ENCODE measurements at regions not wholly inside any gene's neighbourhood (a gene's known extent, or its start where the extent isn't known, plus 50 kb on each side); places are given as distances from the start of the nearest gene placed in this dataset.

DNA sequence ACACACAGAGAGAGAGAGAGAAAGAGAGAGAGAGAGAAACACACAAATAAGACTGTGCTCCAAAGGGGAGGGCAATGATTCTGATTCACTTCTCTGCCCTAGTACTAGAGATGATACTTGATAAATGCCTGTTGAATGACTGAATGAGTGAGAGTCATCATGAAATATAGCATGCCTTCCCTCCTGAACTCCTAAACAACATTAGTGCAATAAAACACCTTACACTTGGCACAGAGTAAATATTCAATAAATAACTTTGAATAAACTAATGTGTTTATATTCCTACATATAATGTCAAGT, 511.2 kb upstream of the RAG2 start:
- ChIA-PET CTCF (no interaction called here), POLR2A (no interaction called here)
- TF ChIP-seq FOXK2 (IDR thresholded peaks at IDR 0.05), result no peak
- no peak for TF ChIP-seq SP1 (IDR thresholded peaks at IDR 0.05)
- no peak for TF ChIP-seq BHLHE40 (IDR thresholded peaks at IDR 0.05; ENCODE audit: borderline replicate concordance)
- TF ChIP-seq PKNOX1 (IDR thresholded peaks at IDR 0.05), result no peak
- TF ChIP-seq LEF1 (IDR thresholded peaks at IDR 0.05; ENCODE audit: borderline replicate concordance), result no peak
- TF ChIP-seq ARNT (IDR thresholded peaks at IDR 0.05), result no peak
- TF ChIP-seq FOXM1 (IDR thresholded peaks at IDR 0.05; ENCODE audit: borderline replicate concordance), result no peak
- no peak for TF ChIP-seq HDGF (IDR thresholded peaks at IDR 0.05; ENCODE audit: borderline replicate concordance)
- TF ChIP-seq L3MBTL2 (conservative IDR thresholded peaks at IDR 0.05), result no peak
- no peak for TF ChIP-seq CTBP1 (IDR thresholded peaks at IDR 0.05; ENCODE audit: borderline replicate concordance)
- TF ChIP-seq NFRKB (IDR thresholded peaks at IDR 0.05), result no peak
- TF ChIP-seq ELF4 (IDR thresholded peaks at IDR 0.05), result no peak
- TF ChIP-seq SUZ12 (IDR thresholded peaks at IDR 0.05), result no peak
- no peak for TF ChIP-seq ZNF384 (IDR thresholded peaks at IDR 0.05)
- no peak for TF ChIP-seq FOXA1 (IDR thresholded peaks at IDR 0.05)
- TF ChIP-seq TARDBP (IDR thresholded peaks at IDR 0.05), result no peak
- no peak for DNase-seq (ENCODE audit: extremely low spot score)

DNA sequence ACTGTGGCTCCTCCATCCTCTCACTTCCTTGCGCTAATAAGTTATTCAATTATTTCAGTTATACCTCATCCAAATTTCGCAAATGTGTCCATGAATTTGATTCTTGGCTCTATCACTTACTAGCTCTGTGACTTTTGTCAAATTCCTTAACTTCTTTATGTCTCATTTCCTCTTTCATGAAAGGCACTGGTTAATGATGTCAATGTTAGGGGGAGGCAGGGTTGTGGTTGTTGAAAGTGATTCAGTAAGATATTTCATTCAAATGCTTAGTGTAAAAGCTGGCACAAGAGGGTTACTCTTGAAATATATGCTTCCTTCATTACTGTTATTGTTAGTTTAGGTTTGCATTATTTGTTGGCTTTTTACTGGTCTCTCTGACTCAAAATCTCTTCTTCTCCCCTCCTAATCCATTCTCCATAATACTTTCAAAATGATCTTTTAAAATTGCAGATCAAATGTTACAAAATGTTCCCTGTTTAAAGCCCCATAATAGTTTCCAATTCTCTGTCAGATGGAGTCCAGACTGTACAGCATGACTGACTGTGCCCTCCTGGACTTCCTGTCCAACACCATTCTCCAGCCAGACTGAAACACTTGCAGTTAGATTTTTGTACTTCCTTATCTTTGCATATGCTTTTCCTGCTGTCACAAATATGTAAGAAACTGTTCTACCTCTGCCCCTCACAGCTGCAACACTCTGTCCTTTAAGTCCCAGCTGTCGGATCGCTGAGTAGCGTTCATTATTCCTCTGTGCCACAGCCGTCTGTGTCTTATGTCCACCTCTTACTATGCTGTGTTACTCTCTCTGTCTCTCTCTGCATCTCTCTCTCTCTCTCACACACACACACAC, 510.6 kb upstream of the RAG2 start:
- CTCF ChIA-PET, result no interaction called here
- DNase-seq (ENCODE audit: extremely low spot score), result no peak
- POLR2A ChIA-PET, result no interaction called here
- TF ChIP-seq PKNOX1 (IDR thresholded peaks at IDR 0.05) (no peak), TARDBP (IDR thresholded peaks at IDR 0.05) (no peak), ELF4 (IDR thresholded peaks at IDR 0.05) (no peak)

DNA sequence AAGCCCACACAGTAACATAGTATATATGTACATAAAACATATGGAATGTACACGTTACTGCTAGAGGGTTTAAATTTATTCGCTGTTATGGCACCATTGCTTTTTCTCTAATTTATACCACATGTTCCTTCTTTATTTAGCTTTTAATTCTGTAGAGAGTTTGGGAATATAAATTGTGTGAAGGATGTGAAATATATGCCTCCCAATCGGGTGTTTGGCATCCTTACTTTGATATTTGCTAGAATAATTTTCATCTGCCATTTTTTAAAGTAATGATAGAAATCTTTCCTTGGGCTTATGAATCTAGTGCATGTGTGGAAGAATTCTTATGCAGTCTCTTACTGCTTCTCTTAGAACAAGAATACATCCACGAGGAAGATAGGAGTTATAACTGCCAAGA, 509.8 kb upstream of the RAG2 start:
- DNase-seq (ENCODE audit: extremely low spot score), result no peak
- no peak for TF ChIP-seq FOXK2 (IDR thresholded peaks at IDR 0.05)
- TF ChIP-seq ELF4 (IDR thresholded peaks at IDR 0.05), result no peak
- no peak for TF ChIP-seq NFRKB (IDR thresholded peaks at IDR 0.05)
- TF ChIP-seq ZNF384 (IDR thresholded peaks at IDR 0.05), result no peak
- TF ChIP-seq SUZ12 (IDR thresholded peaks at IDR 0.05), result no peak
- CTCF ChIA-PET, result no interaction called here
- POLR2A ChIA-PET, result no interaction called here

- DNase-seq (ENCODE audit: extremely low spot score), result no peak
- TF ChIP-seq ARNT (IDR thresholded peaks at IDR 0.05), result no peak
- no peak for TF ChIP-seq LEF1 (IDR thresholded peaks at IDR 0.05; ENCODE audit: borderline replicate concordance)
- TF ChIP-seq CTBP1 (IDR thresholded peaks at IDR 0.05; ENCODE audit: borderline replicate concordance), result no peak
- TF ChIP-seq ELF4 (IDR thresholded peaks at IDR 0.05), result no peak
- no peak for TF ChIP-seq L3MBTL2 (conservative IDR thresholded peaks at IDR 0.05)
- TF ChIP-seq ZNF384 (IDR thresholded peaks at IDR 0.05), result no peak
- no peak for TF ChIP-seq FOXM1 (IDR thresholded peaks at IDR 0.05; ENCODE audit: borderline replicate concordance)
- TF ChIP-seq FOXA1 (IDR thresholded peaks at IDR 0.05), result no peak
- no peak for TF ChIP-seq SUZ12 (IDR thresholded peaks at IDR 0.05)
- no peak for TF ChIP-seq PKNOX1 (IDR thresholded peaks at IDR 0.05)
- TF ChIP-seq BHLHE40 (IDR thresholded peaks at IDR 0.05; ENCODE audit: borderline replicate concordance), result no peak
- no peak for TF ChIP-seq HDGF (IDR thresholded peaks at IDR 0.05; ENCODE audit: borderline replicate concordance)
- ChIA-PET POLR2A (no interaction called here), CTCF (no interaction called here)
These were observed 509.4 kb upstream of the RAG2 start for GRCh38 chr11:37107415-37107814.

- POLR2A ChIA-PET, result no interaction called here
- CTCF ChIA-PET, result no interaction called here
- DNase-seq (ENCODE audit: extremely low spot score), result no peak
These were observed 507.4 kb upstream of the RAG2 start for GRCh38 chr11:37105427-37105826.

More at GRCh38 chr11:37105427-37105826, 507.4 kb upstream of the RAG2 start:
- no peak for TF ChIP-seq BHLHE40 (IDR thresholded peaks at IDR 0.05; ENCODE audit: borderline replicate concordance)
- TF ChIP-seq TARDBP (IDR thresholded peaks at IDR 0.05), result no peak
- TF ChIP-seq FOXA1 (IDR thresholded peaks at IDR 0.05), result no peak
- TF ChIP-seq SUZ12 (IDR thresholded peaks at IDR 0.05), result no peak
- TF ChIP-seq ZNF384 (IDR thresholded peaks at IDR 0.05), result no peak
- TF ChIP-seq NFRKB (IDR thresholded peaks at IDR 0.05), result no peak
- no peak for TF ChIP-seq CTBP1 (IDR thresholded peaks at IDR 0.05; ENCODE audit: borderline replicate concordance)
- no peak for TF ChIP-seq PKNOX1 (IDR thresholded peaks at IDR 0.05)
- TF ChIP-seq LEF1 (IDR thresholded peaks at IDR 0.05; ENCODE audit: borderline replicate concordance), result no peak
- no peak for TF ChIP-seq SP1 (IDR thresholded peaks at IDR 0.05)
- TF ChIP-seq ELF4 (IDR thresholded peaks at IDR 0.05), result no peak
- no peak for TF ChIP-seq HDGF (IDR thresholded peaks at IDR 0.05; ENCODE audit: borderline replicate concordance)
